ENCODE measurements at regions not wholly inside any gene's neighbourhood (a gene's known extent, or its start where the extent isn't known, plus 50 kb on each side); places are given as distances from the start of the nearest gene placed in this dataset.
"Not testable (repeated sequence)": the region's sequence is repeated elsewhere in the genome, so short reads cannot be mapped to it uniquely, and the experiment has no call there.

GRCh38 chr9:22829236-22829635 is 382.6 kb downstream of the DMRTA1 start:
- DNase-seq (ENCODE audit: low read depth), result no peak

GRCh38 chr9:22838266-22838665 is 391.6 kb downstream of the DMRTA1 start:
- DNase-seq (ENCODE audit: low read depth), result no peak

- no peak for DNase-seq (ENCODE audit: low read depth)
These were observed 394.0 kb downstream of the DMRTA1 start for GRCh38 chr9:22840641-22841040.

- DNase-seq (ENCODE audit: low read depth), result not testable (repeated sequence)
These were observed 398.6 kb downstream of the DMRTA1 start for GRCh38 chr9:22845243-22845642.

- DNase-seq (ENCODE audit: low read depth), result peak; percentile 3
These were observed 409.4 kb downstream of the DMRTA1 start for GRCh38 chr9:22855980-22856379.

- DNase-seq (ENCODE audit: low read depth), result no peak
These were observed 410.7 kb downstream of the DMRTA1 start for GRCh38 chr9:22857316-22857715.

GRCh38 chr9:22863106-22863505 is 416.5 kb downstream of the DMRTA1 start:
- no peak for DNase-seq (ENCODE audit: low read depth)

GRCh38 chr9:22863736-22864135 is 417.1 kb downstream of the DMRTA1 start:
- DNase-seq (ENCODE audit: low read depth), result no peak

GRCh38 chr9:22893196-22893843 is 446.7 kb downstream of the DMRTA1 start:
- no peak for DNase-seq (ENCODE audit: low read depth)

GRCh38 chr9:22898591-22898990 is 452.0 kb downstream of the DMRTA1 start:
- DNase-seq (ENCODE audit: low read depth), result no peak

GRCh38 chr9:22911632-22912031 is 465.0 kb downstream of the DMRTA1 start:
- DNase-seq (ENCODE audit: low read depth), result no peak

GRCh38 chr9:22913026-22913425 is 466.4 kb downstream of the DMRTA1 start:
- DNase-seq (ENCODE audit: low read depth), result no peak

GRCh38 chr9:22913518-22913917 is 466.9 kb downstream of the DMRTA1 start:
- DNase-seq (ENCODE audit: low read depth), result no peak

GRCh38 chr9:22916148-22916547 is 469.5 kb downstream of the DMRTA1 start:
- no peak for DNase-seq (ENCODE audit: low read depth)

- DNase-seq (ENCODE audit: low read depth), result no peak
These were observed 472.8 kb downstream of the DMRTA1 start for GRCh38 chr9:22919423-22919822.

- no peak for DNase-seq (ENCODE audit: low read depth)
These were observed 475.1 kb downstream of the DMRTA1 start for GRCh38 chr9:22921742-22922141.

- DNase-seq (ENCODE audit: low read depth), result no peak
These were observed 475.6 kb downstream of the DMRTA1 start for GRCh38 chr9:22922222-22922621.

GRCh38 chr9:22954550-22954949 is 507.9 kb downstream of the DMRTA1 start:
- no peak for DNase-seq (ENCODE audit: low read depth)

- DNase-seq (ENCODE audit: low read depth), result no peak
These were observed 508.3 kb downstream of the DMRTA1 start for GRCh38 chr9:22954964-22955363.

- no peak for DNase-seq (ENCODE audit: low read depth)
These were observed 522.8 kb downstream of the DMRTA1 start for GRCh38 chr9:22969350-22969979.

GRCh38 chr9:22970434-22970975 is 523.9 kb downstream of the DMRTA1 start:
- DNase-seq (ENCODE audit: low read depth), result no peak

GRCh38 chr9:22975951-22976350 is 529.3 kb downstream of the DMRTA1 start:
- DNase-seq (ENCODE audit: low read depth), result peak; percentile 63

GRCh38 chr9:22976454-22976853 is 529.8 kb downstream of the DMRTA1 start:
- DNase-seq (ENCODE audit: low read depth), result peak; percentile 58

Measured in HT1080 (cell line).